Natural killer cell (primary cell): ENCODE measurements at regions not wholly inside any gene's neighbourhood (a gene's known extent, or its start where the extent isn't known, plus 50 kb on each side); places are given as distances from the start of the nearest gene placed in this dataset.

Experiments used
- ATAC-seq, 3 donors: fragments of 150-1000 bp in 2 of 3; fragments of 200-7000 bp in 1 of 3; cut with Tn5 transposase; 1 replicate in 1 of 3; 2 replicates in 2 of 3; pipeline ENCODE4 v1.10.0; 2021; ENCODE audit warnings: mild to moderate bottlenecking in 2 of 3, moderate library complexity in 2 of 3
- DNase-seq, 2 donors: peaks; one replicate each; pipeline versions ENCODE4 v3.0.0 to v3.0.0-alpha.2; 2013 to 2021; ENCODE audit warnings: mixed read lengths in 1 of 2
- H3K27ac ChIP-seq: one replicate; pipeline ENCODE4 v1.5.1; 2013; ENCODE audit warnings: mild to moderate bottlenecking, low read length
- H3K27me3 ChIP-seq: one replicate; pipeline ENCODE4 v1.6.1; 2013; ENCODE audit warnings: low read length; ENCODE audit not compliant: control insufficient read depth, insufficient read depth
- H3K36me3 ChIP-seq: one replicate; pipeline ENCODE4 v1.6.1; 2013; ENCODE audit warnings: low read length; ENCODE audit not compliant: control insufficient read depth, insufficient read depth
- H3K4me1 ChIP-seq: one replicate; pipeline ENCODE4 v1.6.1; 2013; ENCODE audit warnings: low read length; ENCODE audit not compliant: control insufficient read depth, insufficient read depth
- H3K4me3 ChIP-seq: one replicate; pipeline ENCODE4 v1.5.1; 2013; ENCODE audit warnings: low read length
- H3K9me3 ChIP-seq: one replicate; pipeline ENCODE4 v1.6.1; 2013; ENCODE audit warnings: low read length; ENCODE audit not compliant: control insufficient read depth, insufficient read depth
- H3K27ac Mint-ChIP-seq, 2 donors: one replicate each; pipeline ENCODE4 v1.8.0; 2022; ENCODE audit warnings: mild to moderate bottlenecking in 2 of 2, mixed read lengths in 2 of 2, moderate library complexity in 1 of 2
- H3K27me3 Mint-ChIP-seq, 2 donors: one replicate each; pipeline ENCODE4 v1.8.0; 2022; ENCODE audit warnings: low read depth in 2 of 2, mixed read lengths in 2 of 2
- H3K36me3 Mint-ChIP-seq: one replicate; pipeline ENCODE4 v1.8.0; 2022; ENCODE audit warnings: mixed read lengths
- H3K4me1 Mint-ChIP-seq, 2 donors: one replicate each; pipeline ENCODE4 v1.8.0; 2022; ENCODE audit warnings: mixed read lengths in 2 of 2
- H3K4me3 Mint-ChIP-seq: one replicate; pipeline ENCODE4 v1.8.0; 2022; ENCODE audit warnings: mild to moderate bottlenecking, moderate library complexity, mixed read lengths
- H3K9me3 Mint-ChIP-seq, 2 donors: one replicate each; pipeline ENCODE4 v1.8.0; 2022; ENCODE audit warnings: mixed read lengths in 2 of 2
- WGBS: methylation state at CpG from one replicate; pipeline ENCODE4 v1.1.7; 2013; ENCODE audit warnings: missing lambda C conversion rate; ENCODE audit not compliant: insufficient coverage; 5-methylcytosine and 5-hydroxymethylcytosine counted together
- intact Hi-C: fragments of 100-400 bp; cut with micrococcal nuclease; formaldehyde crosslinking; loops from one replicate; pipeline ENCODE4 v1.14.2; 2022
- TF ChIP-seq, protein P1 (sequence below): fragments of 200-600 bp; IDR thresholded peaks from one replicate; pipeline ENCODE4 v1.8.0; 2022; ENCODE audit warnings: antibody characterized with exemption

DNA sequence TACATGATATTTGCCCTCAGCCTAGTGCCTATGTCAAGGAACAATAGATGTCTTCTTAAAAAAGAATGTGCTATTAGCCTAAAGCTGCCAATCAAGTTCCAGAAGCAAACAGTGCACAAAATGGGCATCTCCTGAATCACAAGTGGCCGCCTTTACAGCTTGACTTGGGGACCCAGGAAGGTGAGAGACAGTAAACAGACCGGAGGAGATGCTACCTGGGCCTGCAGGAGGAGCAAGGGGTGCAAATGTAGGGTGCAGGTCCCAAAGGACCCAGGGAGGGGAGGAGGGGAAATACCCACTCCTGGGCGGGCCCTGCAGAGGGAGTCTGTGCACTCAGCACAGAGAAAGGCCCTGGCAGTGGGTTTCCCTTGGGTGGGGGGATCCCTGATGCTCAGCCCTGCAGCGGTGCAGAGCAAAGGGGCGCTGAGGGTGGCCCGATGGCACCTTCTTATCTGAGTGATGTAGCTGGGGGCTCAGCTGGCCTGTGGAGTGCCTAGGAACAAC is 147.7 kb downstream of the WDR11 start:
- DNase-seq = no peak
- ATAC-seq = no peak

DNA sequence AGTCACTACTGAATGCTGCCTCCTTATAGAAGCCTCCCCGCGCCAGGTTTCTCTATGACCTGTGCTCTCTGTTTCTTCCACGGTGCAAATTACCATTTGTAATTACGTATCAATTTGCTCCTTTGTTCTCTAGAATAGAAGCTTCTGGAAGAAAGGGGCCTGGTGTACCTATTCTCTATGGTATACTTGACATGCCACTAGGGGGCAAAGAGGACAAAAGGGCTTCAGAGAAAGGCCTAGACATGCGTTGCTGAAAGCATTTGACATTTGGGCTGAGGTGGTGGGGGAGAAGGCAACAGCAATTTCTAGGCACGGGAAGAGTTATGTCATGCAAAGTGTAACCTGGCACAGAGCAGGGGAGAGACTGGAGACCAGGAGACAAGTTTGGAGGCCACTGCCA is 148.7 kb downstream of the WDR11 start:
- H3K4me1 Mint-ChIP-seq = no peaks in the 10 kb centered on the region
- intact Hi-C loops = no loop called here
- no peaks in the 10 kb centered on the region for H3K9me3 ChIP-seq
- no peak overlapping the region for H3K4me3 ChIP-seq
- ATAC-seq (no peak), DNase-seq (no peak)
- TF ChIP-seq, protein P1, sequence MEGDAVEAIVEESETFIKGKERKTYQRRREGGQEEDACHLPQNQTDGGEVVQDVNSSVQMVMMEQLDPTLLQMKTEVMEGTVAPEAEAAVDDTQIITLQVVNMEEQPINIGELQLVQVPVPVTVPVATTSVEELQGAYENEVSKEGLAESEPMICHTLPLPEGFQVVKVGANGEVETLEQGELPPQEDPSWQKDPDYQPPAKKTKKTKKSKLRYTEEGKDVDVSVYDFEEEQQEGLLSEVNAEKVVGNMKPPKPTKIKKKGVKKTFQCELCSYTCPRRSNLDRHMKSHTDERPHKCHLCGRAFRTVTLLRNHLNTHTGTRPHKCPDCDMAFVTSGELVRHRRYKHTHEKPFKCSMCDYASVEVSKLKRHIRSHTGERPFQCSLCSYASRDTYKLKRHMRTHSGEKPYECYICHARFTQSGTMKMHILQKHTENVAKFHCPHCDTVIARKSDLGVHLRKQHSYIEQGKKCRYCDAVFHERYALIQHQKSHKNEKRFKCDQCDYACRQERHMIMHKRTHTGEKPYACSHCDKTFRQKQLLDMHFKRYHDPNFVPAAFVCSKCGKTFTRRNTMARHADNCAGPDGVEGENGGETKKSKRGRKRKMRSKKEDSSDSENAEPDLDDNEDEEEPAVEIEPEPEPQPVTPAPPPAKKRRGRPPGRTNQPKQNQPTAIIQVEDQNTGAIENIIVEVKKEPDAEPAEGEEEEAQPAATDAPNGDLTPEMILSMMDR = no peak
- no peaks in the 10 kb centered on the region for H3K36me3 Mint-ChIP-seq
- H3K4me1 ChIP-seq = no peaks in the 10 kb centered on the region
- no peak overlapping the region for H3K4me3 Mint-ChIP-seq
- H3K36me3 ChIP-seq = no peaks in the 10 kb centered on the region
- 86% methylated on average over 6 of the region's 6 CpGs for WGBS
- no peak overlapping the region for H3K27ac ChIP-seq
- H3K27ac Mint-ChIP-seq = no peak overlapping the region
- H3K9me3 Mint-ChIP-seq = peaks cover 6 to 9% of the 10 kb centered on the region in 2 donors
- peaks cover 0 to 5% of the 10 kb centered on the region in 2 donors for H3K27me3 Mint-ChIP-seq
- no peaks in the 10 kb centered on the region for H3K27me3 ChIP-seq

More for the DNA sequence above, 147.7 kb downstream of the WDR11 start:
- Histone ChIP-seq H3K27ac (no peak overlapping the region), H3K36me3 (no peaks in the 10 kb centered on the region), H3K4me1 (no peaks in the 10 kb centered on the region), H3K4me3 (no peak overlapping the region), H3K9me3 (no peaks in the 10 kb centered on the region), H3K27me3 (no peaks in the 10 kb centered on the region)
- TF ChIP-seq, protein P1 = no peak
- Mint-ChIP-seq H3K4me1 (no peaks in the 10 kb centered on the region), H3K27ac (no peak overlapping the region), H3K36me3 (no peaks in the 10 kb centered on the region), H3K9me3 (peaks cover 0 to 4% of the 10 kb centered on the region in 2 donors), H3K4me3 (no peak overlapping the region), H3K27me3 (peaks cover 0 to 3% of the 10 kb centered on the region in 2 donors)
- WGBS = 85% methylated on average over 6 of the region's 6 CpGs
- intact Hi-C loops = no loop called here

GRCh38 chr10:121002586-121003205 is 151.5 kb downstream of the WDR11 start:
- no peaks in the 10 kb centered on the region for H3K27me3 ChIP-seq
- Mint-ChIP-seq H3K27ac (no peak overlapping the region), H3K4me3 (no peak overlapping the region), H3K36me3 (no peaks in the 10 kb centered on the region), H3K4me1 (no peaks in the 10 kb centered on the region), H3K9me3 (peaks cover 10 to 16% of the 10 kb centered on the region in 2 donors), H3K27me3 (peaks cover 0 to 6% of the 10 kb centered on the region in 2 donors)
- no peak for ATAC-seq
- H3K4me3 ChIP-seq = no peak overlapping the region
- WGBS = 77% methylated on average over 6 of the region's 6 CpGs
- intact Hi-C loops = no loop called here
- peaks cover 7% of the 10 kb centered on the region for H3K9me3 ChIP-seq
- H3K27ac ChIP-seq = no peak overlapping the region
- TF ChIP-seq, protein P1 = no peak
- no peak for DNase-seq
- no peaks in the 10 kb centered on the region for H3K36me3 ChIP-seq
- no peaks in the 10 kb centered on the region for H3K4me1 ChIP-seq
